CD4-positive, alpha-beta T cell treated with Interleukin-21 for 1 hour (primary cell): ENCODE measurements at regions not wholly inside any gene's neighbourhood (a gene's known extent, or its start where the extent isn't known, plus 50 kb on each side); places are given as distances from the start of the nearest gene placed in this dataset.
"Not testable (repeated sequence)": the region's sequence is repeated elsewhere in the genome, so short reads cannot be mapped to it uniquely, and the experiment has no call there.

Experiments used
- DNase-seq: peaks from one replicate; pipeline ENCODE4 v3.0.0-alpha.2; 2020

GRCh38 chr3:68676136-68676535, 256.2 kb downstream of the TAFA4 start:
- DNase-seq = no peak

GRCh38 chr3:68667346-68667745, 265.0 kb downstream of the TAFA4 start:
- no peak for DNase-seq

GRCh38 chr3:68666429-68667136, 265.8 kb downstream of the TAFA4 start:
- no peak for DNase-seq

GRCh38 chr3:68664276-68664675, 268.1 kb downstream of the TAFA4 start:
- no peak for DNase-seq

- DNase-seq = no peak
Observed at GRCh38 chr3:68662176-68662575, 270.2 kb downstream of the TAFA4 start.

- not testable (repeated sequence) for DNase-seq
Observed at GRCh38 chr3:68650657-68651056, 281.7 kb downstream of the TAFA4 start.

DNA sequence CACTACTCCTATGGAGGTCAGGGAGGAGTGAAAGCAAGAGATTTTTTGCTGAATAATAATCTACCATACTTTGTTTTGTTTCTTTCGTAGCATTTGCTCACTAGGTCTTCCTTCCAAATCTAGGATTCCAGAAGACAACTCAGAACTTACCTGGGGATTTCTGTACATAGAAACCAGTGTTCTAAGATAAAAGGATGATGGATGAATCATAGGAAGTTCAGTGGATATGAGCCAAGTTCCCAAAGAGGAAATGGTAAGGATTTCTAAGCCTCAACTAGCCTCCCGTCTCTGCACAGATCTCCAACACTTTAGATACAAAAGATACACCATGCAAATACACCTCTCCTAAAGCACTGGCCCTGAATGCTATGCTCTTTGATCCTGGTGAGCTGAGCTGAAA, 283.9 kb downstream of the TAFA4 start:
- no peak for DNase-seq

GRCh38 chr3:68631850-68632545, 300.3 kb downstream of the TAFA4 start:
- no peak for DNase-seq

GRCh38 chr3:68620211-68620610, 312.1 kb downstream of the TAFA4 start:
- DNase-seq = no peak

- no peak for DNase-seq
Observed at GRCh38 chr3:68614087-68614486, 318.3 kb downstream of the TAFA4 start.

DNA sequence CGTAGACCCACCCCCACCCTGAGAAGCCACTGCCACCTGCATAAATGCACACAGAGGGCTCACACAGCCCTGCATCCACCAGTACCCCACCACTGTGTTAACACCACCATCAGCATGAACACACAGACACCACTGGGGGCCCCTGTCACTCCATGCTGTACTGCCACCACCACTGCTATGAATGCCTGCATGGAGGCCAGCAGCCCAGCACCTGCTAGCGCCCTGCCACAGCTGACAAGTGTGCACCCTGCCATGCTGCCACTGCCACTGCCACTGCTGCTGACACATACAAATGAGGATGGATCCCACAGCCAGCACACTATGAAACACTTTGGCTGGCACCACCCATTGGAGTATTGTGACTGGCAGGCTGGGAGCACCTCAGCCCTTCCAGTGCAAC, 361.0 kb downstream of the TAFA4 start:
- DNase-seq = no peak

DNA sequence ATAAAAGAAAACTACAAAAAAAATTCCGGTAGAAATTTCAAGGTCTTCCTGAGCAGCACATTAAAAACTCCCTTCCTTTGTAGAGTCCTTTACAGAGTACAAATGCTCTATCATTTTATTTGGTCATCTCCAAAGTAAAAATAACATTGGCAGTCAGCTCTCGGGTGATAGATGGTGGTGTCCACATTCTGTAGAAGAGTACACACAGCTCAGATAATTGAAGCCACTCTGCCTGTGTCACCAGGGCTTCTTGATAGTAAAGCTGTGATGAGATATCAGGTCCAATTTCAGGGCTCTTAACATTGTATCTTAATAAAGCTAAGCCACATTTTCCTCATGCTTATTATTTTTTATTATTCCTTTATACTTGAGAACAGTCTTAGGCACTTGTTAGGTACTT, 371.6 kb downstream of the TAFA4 start:
- DNase-seq = no peak

DNA sequence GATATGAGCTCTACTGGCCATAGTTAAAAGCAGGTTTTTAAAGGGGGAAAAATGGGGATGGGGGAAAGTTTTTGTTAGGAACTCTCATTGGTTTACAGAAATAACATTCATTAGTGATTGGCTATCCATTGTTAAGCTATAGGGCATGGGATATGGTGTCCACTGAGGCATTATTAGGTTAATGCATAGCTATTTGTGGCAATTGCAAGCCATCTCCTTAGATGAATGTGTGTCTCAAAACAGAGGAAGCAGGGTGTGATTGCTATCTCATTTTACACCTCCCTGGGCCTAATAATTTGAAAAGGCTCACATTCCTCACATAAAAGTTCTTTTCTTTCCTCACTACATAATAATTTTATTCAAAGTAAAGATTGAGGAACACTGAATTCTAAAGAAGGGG, 396.6 kb downstream of the TAFA4 start:
- no peak for DNase-seq

GRCh38 chr3:68523330-68523729, 409.0 kb downstream of the TAFA4 start:
- no peak for DNase-seq

- DNase-seq = no peak
Observed at GRCh38 chr3:68515237-68515636, 417.1 kb downstream of the TAFA4 start.

GRCh38 chr3:68504201-68504600, 428.1 kb downstream of the TAFA4 start:
- no peak for DNase-seq

GRCh38 chr3:68485845-68486244, 446.5 kb downstream of the TAFA4 start:
- not testable (repeated sequence) for DNase-seq

GRCh38 chr3:68485051-68485450, 447.3 kb downstream of the TAFA4 start:
- no peak for DNase-seq

DNA sequence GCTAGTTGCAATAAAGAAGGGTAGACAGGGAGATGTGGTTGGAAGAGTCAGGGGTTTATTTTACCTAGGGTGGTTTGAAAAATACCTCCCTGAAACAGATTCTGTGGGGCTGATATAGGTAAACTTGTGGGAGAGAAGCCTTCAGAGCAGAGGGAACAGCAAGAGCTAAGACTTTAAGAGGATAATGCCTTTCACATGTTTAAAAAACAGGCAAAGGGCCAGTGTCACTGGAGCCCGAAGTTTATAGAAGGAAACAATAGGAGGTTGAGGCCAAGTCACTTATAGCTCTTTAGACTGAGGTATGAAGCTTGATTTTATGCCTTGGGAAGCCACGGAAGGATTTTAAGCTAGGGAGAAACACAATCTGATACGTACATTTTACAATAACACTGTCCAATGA, 448.7 kb downstream of the TAFA4 start:
- no peak for DNase-seq

DNA sequence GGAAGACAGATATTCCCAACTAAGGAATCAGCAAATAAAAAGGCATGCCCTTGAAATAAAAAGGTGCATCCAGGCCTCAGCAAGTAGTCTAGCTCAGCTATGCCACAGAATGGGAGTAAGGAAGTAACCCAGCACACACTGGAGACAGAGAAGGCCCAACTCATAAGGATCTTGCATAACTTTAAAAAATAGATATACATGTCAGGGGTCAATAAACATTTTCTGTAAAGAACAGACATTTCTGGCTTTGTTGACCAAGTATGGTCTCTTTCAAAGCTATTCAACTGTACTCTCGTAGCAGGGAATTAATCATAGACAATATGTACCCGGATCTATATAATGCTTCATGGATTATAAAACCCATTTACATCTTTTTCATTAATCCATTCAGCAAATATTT, 449.3 kb downstream of the TAFA4 start:
- no peak for DNase-seq

- no peak for DNase-seq
Observed at GRCh38 chr3:68482565-68482964, 449.8 kb downstream of the TAFA4 start.

- no peak for DNase-seq
Observed at GRCh38 chr3:68479779-68480178, 452.6 kb downstream of the TAFA4 start.

GRCh38 chr3:68468695-68469375, 463.5 kb downstream of the TAFA4 start:
- no peak for DNase-seq

GRCh38 chr3:68467465-68467864, 464.9 kb downstream of the TAFA4 start:
- no peak for DNase-seq
